ENCODE measurements at regions not wholly inside any gene's neighbourhood (a gene's known extent, or its start where the extent isn't known, plus 50 kb on each side); places are given as distances from the start of the nearest gene placed in this dataset.

DNA sequence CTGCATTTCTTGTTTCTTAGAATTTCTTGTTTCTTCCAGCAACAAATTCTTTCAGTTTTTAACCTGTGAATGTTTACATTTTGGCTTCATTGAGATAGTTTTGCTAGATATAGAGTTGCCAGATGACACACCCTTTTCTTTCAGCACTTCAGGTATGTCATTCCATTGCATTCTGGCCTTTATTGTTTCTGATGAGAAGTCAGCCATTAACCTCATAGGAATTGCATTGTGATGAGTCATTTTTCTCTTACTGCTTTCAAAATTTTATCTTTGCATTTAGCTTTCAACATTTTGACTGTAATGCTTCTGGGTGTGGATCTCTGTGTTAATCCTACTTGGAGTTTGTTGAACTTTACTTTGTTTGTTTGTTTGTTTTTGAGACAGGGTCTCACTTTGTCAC lies 440.3 kb upstream of the HS3ST5 start:
- TF ChIP-seq, protein P1, sequence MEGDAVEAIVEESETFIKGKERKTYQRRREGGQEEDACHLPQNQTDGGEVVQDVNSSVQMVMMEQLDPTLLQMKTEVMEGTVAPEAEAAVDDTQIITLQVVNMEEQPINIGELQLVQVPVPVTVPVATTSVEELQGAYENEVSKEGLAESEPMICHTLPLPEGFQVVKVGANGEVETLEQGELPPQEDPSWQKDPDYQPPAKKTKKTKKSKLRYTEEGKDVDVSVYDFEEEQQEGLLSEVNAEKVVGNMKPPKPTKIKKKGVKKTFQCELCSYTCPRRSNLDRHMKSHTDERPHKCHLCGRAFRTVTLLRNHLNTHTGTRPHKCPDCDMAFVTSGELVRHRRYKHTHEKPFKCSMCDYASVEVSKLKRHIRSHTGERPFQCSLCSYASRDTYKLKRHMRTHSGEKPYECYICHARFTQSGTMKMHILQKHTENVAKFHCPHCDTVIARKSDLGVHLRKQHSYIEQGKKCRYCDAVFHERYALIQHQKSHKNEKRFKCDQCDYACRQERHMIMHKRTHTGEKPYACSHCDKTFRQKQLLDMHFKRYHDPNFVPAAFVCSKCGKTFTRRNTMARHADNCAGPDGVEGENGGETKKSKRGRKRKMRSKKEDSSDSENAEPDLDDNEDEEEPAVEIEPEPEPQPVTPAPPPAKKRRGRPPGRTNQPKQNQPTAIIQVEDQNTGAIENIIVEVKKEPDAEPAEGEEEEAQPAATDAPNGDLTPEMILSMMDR (conservative IDR thresholded peaks at IDR 0.05; ENCODE audit: low read depth, low read length) = no peak
- TF ChIP-seq EZH2 (IDR thresholded peaks at IDR 0.05; ENCODE audit: borderline replicate concordance, low read depth, low read length, poor library complexity, severe bottlenecking) = no peak

All from A673 (cell line).